HCT116 (cell line): ENCODE measurements at regions not wholly inside any gene's neighbourhood (a gene's known extent, or its start where the extent isn't known, plus 50 kb on each side); places are given as distances from the start of the nearest gene placed in this dataset.

ENCODE experiments used
- ATAC-seq: fragments of 200-7000 bp; cut with Tn5 transposase; 2 replicates; pipeline ENCODE4 v1.9.1; 2020; ENCODE audit warnings: mild to moderate bottlenecking, moderate library complexity
- BruUV-seq: library from RNA; stranded (reverse); fragments of 400-500 nt; replicated peaks from 2 replicates; lab custom pipeline; 2021; lab: Mats Ljungman, UMichigan
- CTCF ChIA-PET: fragments of 300-600 bp; sonication (Branson Sonifier 250); formaldehyde crosslinking; loops from one replicate; lab custom pipeline; 2021; ENCODE audit warnings: antibody characterized with exemption; lab: Charles Lee
- POLR2A ChIA-PET: fragments of 300-600, 350-600 bp; sonication (Branson Sonifier 250); formaldehyde crosslinking; loops from one replicate; lab custom pipeline; 2021; ENCODE audit warnings: antibody characterized with exemption; lab: Charles Lee
- RAD21 ChIA-PET, 2 experiments: fragments of 300-600 bp; sonication (Branson Sonifier 250); formaldehyde crosslinking; loops; one replicate each; lab custom pipeline; 2023; ENCODE audit warnings: low total read pairs in 2 of 2; ENCODE audit not compliant: uncharacterized antibody in 2 of 2, unreplicated experiment in 2 of 2, low non-redundant PET in 1 of 2; lab: Charles Lee
- DNase-seq: peaks from one replicate; pipeline ENCODE4 v3.0.0-alpha.2; 2010; ENCODE audit warnings: low read depth, low spot score
- H2AFZ ChIP-seq: fragments of 200-600 bp; shearing (Covaris generic), sonication (generic); 2 replicates; pipeline ENCODE4 v1.6.1; 2017; ENCODE audit warnings: low read depth, mixed run types, mixed read lengths, antibody characterized with exemption, low read length; ENCODE audit not compliant: poor library complexity, severe bottlenecking
- H3K27ac ChIP-seq: 2 replicates; pipeline ENCODE4 v1.5.1; 2012; ENCODE audit warnings: low read depth, low read length
- H3K27me3 ChIP-seq: fragments of 200-600 bp; sonication (generic); 2 replicates; pipeline ENCODE4 v1.6.1; 2016; ENCODE audit warnings: mixed run types, low read length, mixed read lengths; ENCODE audit not compliant: insufficient read depth
- H3K36me3 ChIP-seq, 2 experiments: fragments of 200-500 bp in 1 of 2; fragments of 200-600 bp in 1 of 2; sonication (Bioruptor generic) in 1 of 2; sonication (generic) in 1 of 2; 2 replicates each; pipeline versions ENCODE4 v1.5.1 to v1.6.1; 2014 to 2016; ENCODE audit warnings: low read length in 2 of 2, inconsistent platforms in 1 of 2, mixed read lengths in 1 of 2, mixed run types in 1 of 2; ENCODE audit not compliant: insufficient read depth in 2 of 2, control insufficient read depth in 1 of 2
- H3K4me1 ChIP-seq, 2 experiments: fragments of 200-600 bp in 1 of 2; sonication (generic) in 1 of 2; 2 replicates each; pipeline versions ENCODE4 v1.5.1 to v1.6.1; 2012 to 2017; ENCODE audit warnings: low read length in 2 of 2, inconsistent platforms in 1 of 2, mild to moderate bottlenecking in 1 of 2, mixed read lengths in 1 of 2, mixed run types in 1 of 2, moderate library complexity in 1 of 2; ENCODE audit not compliant: insufficient read depth in 2 of 2, control insufficient read depth in 1 of 2
- H3K4me2 ChIP-seq: fragments of 200-600 bp; sonication (generic); 2 replicates; pipeline ENCODE4 v1.6.1; 2017; ENCODE audit warnings: mixed run types, low read length, mixed read lengths
- H3K4me3 ChIP-seq, 2 experiments: fragments of 200-600 bp in 1 of 2; sonication (generic) in 1 of 2; replicated peaks in 1 of 2; 2 replicates each; pipeline ENCODE4 v1.5.1; 2011 to 2016; ENCODE audit warnings: low read length in 2 of 2, control low read depth in 1 of 2, low read depth in 1 of 2, mild to moderate bottlenecking in 1 of 2, mixed read lengths in 1 of 2, mixed run types in 1 of 2
- H3K79me2 ChIP-seq: fragments of 200-600 bp; sonication (generic); 2 replicates; pipeline ENCODE4 v1.6.1; 2017; ENCODE audit warnings: mild to moderate bottlenecking, mixed run types, low read length, moderate library complexity, mixed read lengths; ENCODE audit not compliant: insufficient read depth
- H3K9ac ChIP-seq: fragments of 200-600 bp; sonication (generic); 2 replicates; pipeline ENCODE4 v1.6.1; 2016; ENCODE audit warnings: low read length, mixed read lengths
- H3K9me2 ChIP-seq: fragments of 200-600 bp; sonication (generic), shearing (Covaris generic); 2 replicates; pipeline ENCODE4 v1.6.1; 2017; ENCODE audit warnings: mixed run types, mild to moderate bottlenecking, moderate library complexity; ENCODE audit not compliant: insufficient read depth
- H3K9me3 ChIP-seq, 2 experiments: fragments of 200-500 bp in 1 of 2; fragments of 200-600 bp in 1 of 2; sonication (Bioruptor generic) in 1 of 2; sonication (generic) in 1 of 2; 2 replicates each; pipeline ENCODE4 v1.6.1; 2014 to 2017; ENCODE audit warnings: low read length in 2 of 2, mixed read lengths in 2 of 2, inconsistent platforms in 1 of 2, low read depth in 1 of 2, mild to moderate bottlenecking in 1 of 2, mixed run types in 1 of 2, moderate library complexity in 1 of 2; ENCODE audit not compliant: control insufficient read depth in 1 of 2, insufficient read depth in 1 of 2
- H4K20me1 ChIP-seq: fragments of 200-600 bp; sonication (generic), shearing (Covaris generic); 2 replicates; pipeline ENCODE4 v1.6.1; 2017; ENCODE audit warnings: mixed run types, mild to moderate bottlenecking, moderate library complexity; ENCODE audit not compliant: insufficient read depth
- ATF3 ChIP-seq: IDR thresholded peaks from 2 replicates; pipeline ENCODE4 v1.6.1; 2012
- CEBPB ChIP-seq: IDR thresholded peaks from 2 replicates; pipeline ENCODE4 v1.6.1; 2012; ENCODE audit warnings: low read depth
- EZH2 ChIP-seq: fragments of 200-600 bp; sonication (generic); IDR thresholded peaks from 2 replicates; pipeline ENCODE4 v1.6.1; 2017; ENCODE audit warnings: antibody characterized with exemption, mixed run types
- FOSL1 ChIP-seq: IDR thresholded peaks from 2 replicates; pipeline ENCODE4 v1.6.1; 2012; ENCODE audit warnings: low read depth
- JUND ChIP-seq: IDR thresholded peaks from 2 replicates; pipeline ENCODE4 v1.6.1; 2012
- MAX ChIP-seq: IDR thresholded peaks from 2 replicates; pipeline ENCODE4 v1.6.1; 2012
- SRF ChIP-seq: IDR thresholded peaks from 2 replicates; pipeline ENCODE4 v1.6.1; 2012; ENCODE audit warnings: low read depth
- TCF7L2 ChIP-seq: IDR thresholded peaks from 2 replicates; pipeline ENCODE4 v1.7.0; 2011; ENCODE audit warnings: borderline replicate concordance, inconsistent platforms; ENCODE audit not compliant: insufficient read depth, insufficient read length; ENCODE audit errors: extremely low read depth
- ZNF274 ChIP-seq: fragments of 200-500 bp; sonication (Bioruptor generic); IDR thresholded peaks from 2 replicates; pipeline ENCODE4 v1.6.1; 2014; ENCODE audit warnings: mild to moderate bottlenecking, low read depth, low read length, inconsistent platforms
- intact Hi-C: fragments of 100-400 bp; cut with micrococcal nuclease; formaldehyde crosslinking; loops from 2 replicates; pipeline ENCODE4 v1.10.0; 2022
- TF ChIP-seq, protein P1 (sequence below), 3 experiments: fragments of 200-600 bp in 1 of 3; sonication (generic) in 1 of 3; IDR thresholded peaks in 2 of 3; conservative IDR thresholded peaks in 1 of 3; 2 replicates each; pipeline ENCODE4 v1.5.1; 2012 to 2017; ENCODE audit warnings: low read depth in 2 of 3, low read length in 2 of 3, antibody characterized with exemption in 1 of 3, borderline replicate concordance in 1 of 3, control low read depth in 1 of 3, mild to moderate bottlenecking in 1 of 3, mixed read lengths in 1 of 3, mixed run types in 1 of 3, moderate library complexity in 1 of 3; ENCODE audit not compliant: insufficient read depth in 1 of 3
- TF ChIP-seq, protein P2 (sequence below): IDR thresholded peaks from 2 replicates; pipeline ENCODE4 v1.6.1; 2012; ENCODE audit warnings: low read depth

DNA sequence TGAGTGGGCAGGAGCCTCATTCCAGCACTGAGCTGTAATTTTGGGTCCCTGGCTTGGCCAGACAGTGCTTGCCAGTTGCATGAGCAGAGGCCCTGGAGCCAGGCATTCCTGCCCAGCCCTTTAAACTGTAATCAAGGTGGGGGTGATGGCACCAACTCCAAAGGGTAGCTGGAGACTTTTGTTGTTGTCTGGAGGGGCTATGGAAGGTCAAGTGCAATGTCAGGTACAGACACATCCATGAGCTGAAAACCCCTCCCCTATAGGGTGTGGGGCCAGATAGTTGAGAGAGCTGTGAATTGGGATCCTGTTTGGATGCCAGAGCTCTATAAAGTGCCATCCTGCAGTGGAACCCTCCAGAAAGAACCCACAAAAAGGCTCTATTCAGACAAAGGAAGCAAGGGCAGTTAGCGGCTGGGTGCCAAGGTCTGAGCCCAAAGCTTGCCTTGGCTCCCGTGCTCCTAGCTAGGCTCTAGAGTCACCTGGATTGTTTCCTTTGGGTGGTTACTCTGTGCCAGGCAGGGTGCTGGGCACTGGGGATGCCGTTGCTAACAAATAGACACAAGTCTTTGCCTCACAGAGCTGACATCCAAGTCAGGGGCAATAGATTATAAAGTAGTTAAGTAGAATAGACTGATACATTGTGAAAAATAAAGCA is 163.0 kb downstream of the EFNB1 start:
- H4K20me1 ChIP-seq: no peaks in the 10 kb centered on the region
- ATAC-seq: no peak

More for the DNA sequence above, 163.0 kb downstream of the EFNB1 start:
- no peak overlapping the region for H3K4me3 ChIP-seq
- ChIA-PET RAD21 (no interaction called here), POLR2A (no interaction called here), CTCF (no interaction called here)
- intact Hi-C loops: no loop called here
- no peaks in the 10 kb centered on the region for H3K9me2 ChIP-seq
- H3K4me1 ChIP-seq: no peaks in the 10 kb centered on the region
- H3K36me3 ChIP-seq: no peaks in the 10 kb centered on the region
- no peak for DNase-seq
- H3K79me2 ChIP-seq: no peaks in the 10 kb centered on the region
- no peak overlapping the region for H3K27ac ChIP-seq
- H3K9ac ChIP-seq: no peak overlapping the region
- H2AFZ ChIP-seq: no peak overlapping the region
- H3K27me3 ChIP-seq: no peaks in the 10 kb centered on the region
- H3K9me3 ChIP-seq: no peaks in the 10 kb centered on the region
- no peak overlapping the region for H3K4me2 ChIP-seq
- BruUV-seq: no TSS peak
- TF ChIP-seq, protein P1, sequence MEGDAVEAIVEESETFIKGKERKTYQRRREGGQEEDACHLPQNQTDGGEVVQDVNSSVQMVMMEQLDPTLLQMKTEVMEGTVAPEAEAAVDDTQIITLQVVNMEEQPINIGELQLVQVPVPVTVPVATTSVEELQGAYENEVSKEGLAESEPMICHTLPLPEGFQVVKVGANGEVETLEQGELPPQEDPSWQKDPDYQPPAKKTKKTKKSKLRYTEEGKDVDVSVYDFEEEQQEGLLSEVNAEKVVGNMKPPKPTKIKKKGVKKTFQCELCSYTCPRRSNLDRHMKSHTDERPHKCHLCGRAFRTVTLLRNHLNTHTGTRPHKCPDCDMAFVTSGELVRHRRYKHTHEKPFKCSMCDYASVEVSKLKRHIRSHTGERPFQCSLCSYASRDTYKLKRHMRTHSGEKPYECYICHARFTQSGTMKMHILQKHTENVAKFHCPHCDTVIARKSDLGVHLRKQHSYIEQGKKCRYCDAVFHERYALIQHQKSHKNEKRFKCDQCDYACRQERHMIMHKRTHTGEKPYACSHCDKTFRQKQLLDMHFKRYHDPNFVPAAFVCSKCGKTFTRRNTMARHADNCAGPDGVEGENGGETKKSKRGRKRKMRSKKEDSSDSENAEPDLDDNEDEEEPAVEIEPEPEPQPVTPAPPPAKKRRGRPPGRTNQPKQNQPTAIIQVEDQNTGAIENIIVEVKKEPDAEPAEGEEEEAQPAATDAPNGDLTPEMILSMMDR (IDR thresholded peaks at IDR 0.05 in 2 of 3, conservative IDR thresholded peaks at IDR 0.05 in 1 of 3; ENCODE audit: borderline replicate concordance in 1 of 3, insufficient read depth in 1 of 3, low read depth in 2 of 3, low read length in 2 of 3): no peak
- TF ChIP-seq ATF3: no peak
- no peak for TF ChIP-seq SRF
- no peak for TF ChIP-seq TCF7L2
- no peak for TF ChIP-seq MAX
- no peak for TF ChIP-seq CEBPB
- TF ChIP-seq, protein P2, sequence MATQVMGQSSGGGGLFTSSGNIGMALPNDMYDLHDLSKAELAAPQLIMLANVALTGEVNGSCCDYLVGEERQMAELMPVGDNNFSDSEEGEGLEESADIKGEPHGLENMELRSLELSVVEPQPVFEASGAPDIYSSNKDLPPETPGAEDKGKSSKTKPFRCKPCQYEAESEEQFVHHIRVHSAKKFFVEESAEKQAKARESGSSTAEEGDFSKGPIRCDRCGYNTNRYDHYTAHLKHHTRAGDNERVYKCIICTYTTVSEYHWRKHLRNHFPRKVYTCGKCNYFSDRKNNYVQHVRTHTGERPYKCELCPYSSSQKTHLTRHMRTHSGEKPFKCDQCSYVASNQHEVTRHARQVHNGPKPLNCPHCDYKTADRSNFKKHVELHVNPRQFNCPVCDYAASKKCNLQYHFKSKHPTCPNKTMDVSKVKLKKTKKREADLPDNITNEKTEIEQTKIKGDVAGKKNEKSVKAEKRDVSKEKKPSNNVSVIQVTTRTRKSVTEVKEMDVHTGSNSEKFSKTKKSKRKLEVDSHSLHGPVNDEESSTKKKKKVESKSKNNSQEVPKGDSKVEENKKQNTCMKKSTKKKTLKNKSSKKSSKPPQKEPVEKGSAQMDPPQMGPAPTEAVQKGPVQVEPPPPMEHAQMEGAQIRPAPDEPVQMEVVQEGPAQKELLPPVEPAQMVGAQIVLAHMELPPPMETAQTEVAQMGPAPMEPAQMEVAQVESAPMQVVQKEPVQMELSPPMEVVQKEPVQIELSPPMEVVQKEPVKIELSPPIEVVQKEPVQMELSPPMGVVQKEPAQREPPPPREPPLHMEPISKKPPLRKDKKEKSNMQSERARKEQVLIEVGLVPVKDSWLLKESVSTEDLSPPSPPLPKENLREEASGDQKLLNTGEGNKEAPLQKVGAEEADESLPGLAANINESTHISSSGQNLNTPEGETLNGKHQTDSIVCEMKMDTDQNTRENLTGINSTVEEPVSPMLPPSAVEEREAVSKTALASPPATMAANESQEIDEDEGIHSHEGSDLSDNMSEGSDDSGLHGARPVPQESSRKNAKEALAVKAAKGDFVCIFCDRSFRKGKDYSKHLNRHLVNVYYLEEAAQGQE: no peak
- no peak for TF ChIP-seq JUND
- no peak for TF ChIP-seq FOSL1
- no peak for TF ChIP-seq EZH2
- no peak for TF ChIP-seq ZNF274
- TF ChIP-seq, all 23 proteins: peak for 0
